Activated CD4-positive, alpha-beta memory T cell treated with anti-CD3 and anti-CD28 coated beads for 36 hours (primary cell): ENCODE measurements at regions not wholly inside any gene's neighbourhood (a gene's known extent, or its start where the extent isn't known, plus 50 kb on each side); places are given as distances from the start of the nearest gene placed in this dataset.
A peak's percentile ranks its signal among the peaks of the same experiment; 100 is the strongest.

ENCODE experiments used
- CTCF ChIA-PET: fragments of 350-600 bp; sonication (Branson Sonifier 250); formaldehyde crosslinking; loops from one replicate; lab custom pipeline; 2021; ENCODE audit warnings: antibody characterized with exemption, inconsistent platforms; lab: Charles Lee
- POLR2A ChIA-PET: fragments of 350-600 bp; sonication (Branson Sonifier 250); formaldehyde crosslinking; loops from one replicate; lab custom pipeline; 2021; ENCODE audit warnings: antibody characterized with exemption; lab: Charles Lee
- DNase-seq: peaks from one replicate; pipeline ENCODE4 v3.0.0-alpha.2; 2020
- H3K27ac Mint-ChIP-seq: one replicate; pipeline ENCODE4 v1.8.0; 2021; ENCODE audit warnings: mixed read lengths
- H3K27me3 Mint-ChIP-seq: one replicate; pipeline ENCODE4 v1.8.0; 2021; ENCODE audit warnings: mixed read lengths
- H3K36me3 Mint-ChIP-seq: one replicate; pipeline ENCODE4 v1.8.0; 2021; ENCODE audit warnings: mixed read lengths
- H3K4me1 Mint-ChIP-seq: one replicate; pipeline ENCODE4 v1.8.0; 2021; ENCODE audit warnings: low read depth, mixed read lengths
- H3K4me3 Mint-ChIP-seq: one replicate; pipeline ENCODE4 v1.8.0; 2021; ENCODE audit warnings: mild to moderate bottlenecking, mixed read lengths
- H3K9me3 Mint-ChIP-seq: one replicate; pipeline ENCODE4 v1.8.0; 2021; ENCODE audit warnings: mixed read lengths
- intact Hi-C: fragments of 100-400 bp; cut with micrococcal nuclease; formaldehyde crosslinking; loops from one replicate; pipeline ENCODE4 v1.15.1; 2023

GRCh38 chr10:129099992-129100391 lies 367.0 kb upstream of the MGMT start:
- no peak overlapping the region for H3K4me3 Mint-ChIP-seq
- CTCF ChIA-PET = no interaction called here
- POLR2A ChIA-PET = no interaction called here
- no peak for DNase-seq
- peaks cover 24% of the 10 kb centered on the region for H3K4me1 Mint-ChIP-seq
- H3K9me3 Mint-ChIP-seq = no peaks in the 10 kb centered on the region
- intact Hi-C loops = no loop called here
- H3K36me3 Mint-ChIP-seq = no peaks in the 10 kb centered on the region
- no peaks in the 10 kb centered on the region for H3K27me3 Mint-ChIP-seq
- no peak overlapping the region for H3K27ac Mint-ChIP-seq

DNA sequence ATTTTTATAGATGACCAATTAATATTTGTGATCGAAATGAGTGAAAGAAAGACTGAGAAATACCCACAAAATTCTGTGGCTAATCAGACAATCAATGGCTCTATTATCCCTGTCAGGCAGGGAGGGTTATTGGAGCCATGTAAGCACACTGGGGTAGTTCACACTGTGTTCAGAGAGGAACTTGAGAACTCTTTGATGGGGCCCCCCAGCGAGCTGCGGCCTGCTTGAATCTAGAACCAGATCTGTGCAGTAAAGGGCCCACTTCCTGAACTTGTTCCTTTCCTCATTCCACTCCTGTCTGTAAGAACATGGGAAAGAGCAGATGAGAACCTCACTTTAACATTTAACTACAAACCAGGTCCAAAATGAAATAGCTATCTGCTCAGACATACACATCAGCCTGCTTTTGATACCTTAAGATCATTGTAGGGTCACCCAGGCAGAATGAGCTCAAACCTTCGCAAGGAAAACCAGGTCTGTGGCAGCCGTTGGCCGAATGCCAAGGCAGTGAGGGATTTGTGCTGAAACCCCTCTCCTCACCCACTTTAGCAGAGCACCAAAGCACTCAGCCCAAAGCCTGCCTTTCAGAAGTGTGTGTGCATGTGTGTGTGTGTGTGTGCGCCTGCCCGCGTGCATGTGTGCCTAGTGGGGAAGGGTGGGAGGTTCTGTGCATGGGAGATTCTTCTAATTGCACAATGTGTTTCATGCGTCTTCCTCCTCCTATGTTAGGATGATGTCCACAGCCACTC lies 365.6 kb upstream of the MGMT start:
- CTCF ChIA-PET = no interaction called here

GRCh38 chr10:129102906-129103693 lies 363.9 kb upstream of the MGMT start:
- no peak for DNase-seq
- intact Hi-C loops = no loop called here
- no peaks in the 10 kb centered on the region for H3K9me3 Mint-ChIP-seq
- CTCF ChIA-PET = no interaction called here
- no peaks in the 10 kb centered on the region for H3K27me3 Mint-ChIP-seq
- no peaks in the 10 kb centered on the region for H3K36me3 Mint-ChIP-seq
- no peak overlapping the region for H3K4me3 Mint-ChIP-seq
- POLR2A ChIA-PET = no interaction called here
- peaks cover 34% of the 10 kb centered on the region for H3K4me1 Mint-ChIP-seq
- no peak overlapping the region for H3K27ac Mint-ChIP-seq

More for the DNA sequence above, 365.6 kb upstream of the MGMT start:
- no peaks in the 10 kb centered on the region for H3K27me3 Mint-ChIP-seq
- POLR2A ChIA-PET = no interaction called here
- H3K27ac Mint-ChIP-seq = no peak overlapping the region
- H3K4me1 Mint-ChIP-seq = peaks cover 34% of the 10 kb centered on the region
- H3K36me3 Mint-ChIP-seq = no peaks in the 10 kb centered on the region
- no peaks in the 10 kb centered on the region for H3K9me3 Mint-ChIP-seq
- no peak overlapping the region for H3K4me3 Mint-ChIP-seq
- no peak for DNase-seq
- intact Hi-C loops = no loop called here

DNA sequence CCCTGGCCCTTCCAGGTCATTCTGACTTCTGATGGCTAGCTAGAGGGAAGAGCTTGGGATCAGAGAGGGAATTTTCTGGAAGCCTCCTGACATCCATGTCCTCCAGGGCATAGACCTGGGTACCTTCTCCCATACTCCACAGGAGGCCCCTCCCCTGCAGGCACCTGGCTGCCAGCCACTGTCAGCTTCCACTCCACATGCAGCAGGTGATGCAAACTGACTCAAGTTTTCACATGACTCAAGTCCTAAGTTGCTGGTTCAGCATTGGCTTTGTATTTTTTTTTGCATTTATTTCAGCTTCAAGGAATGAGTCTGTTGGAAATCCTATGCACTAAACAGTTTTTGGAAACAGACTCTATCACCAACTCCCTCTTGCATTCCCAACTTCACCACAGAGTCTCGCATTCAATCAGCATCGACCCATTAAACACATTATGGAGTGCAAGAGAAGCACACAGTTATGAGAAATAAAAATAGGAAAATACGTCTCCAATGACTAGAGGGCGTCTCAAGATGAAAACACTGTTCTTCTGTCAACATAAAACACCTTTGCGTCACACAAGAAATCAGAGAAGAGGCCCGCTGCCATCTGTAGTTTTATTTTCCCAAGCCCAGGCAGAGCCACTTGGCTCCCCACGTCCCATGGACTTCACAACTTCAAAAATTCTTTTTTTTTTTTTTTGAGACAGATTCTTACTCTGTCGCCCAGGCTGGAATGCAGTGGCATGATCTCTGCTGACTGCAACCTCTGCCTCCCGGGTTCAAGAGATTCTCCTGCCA lies 362.6 kb upstream of the MGMT start:
- Mint-ChIP-seq H3K4me3 (no peak overlapping the region), H3K36me3 (no peaks in the 10 kb centered on the region), H3K9me3 (no peaks in the 10 kb centered on the region), H3K27me3 (no peaks in the 10 kb centered on the region), H3K4me1 (peaks cover 34% of the 10 kb centered on the region), H3K27ac (no peak overlapping the region)
- CTCF ChIA-PET = interaction anchor here (0.6 kb wide), 1 partner anchor 72 kb away, joined by 3 read pairs; no protein-coding TSS in a partner anchor
- peak; percentile 33 for DNase-seq
- POLR2A ChIA-PET = no interaction called here
- intact Hi-C loops = loop anchor here (2.0 kb wide), 1 partner anchor 68 kb away; no protein-coding TSS in a partner anchor

GRCh38 chr10:129105266-129105665 lies 361.8 kb upstream of the MGMT start:
- ChIA-PET CTCF (no interaction called here), POLR2A (no interaction called here)
- Mint-ChIP-seq H3K27me3 (no peaks in the 10 kb centered on the region), H3K9me3 (no peaks in the 10 kb centered on the region), H3K36me3 (no peaks in the 10 kb centered on the region), H3K4me3 (no peak overlapping the region), H3K4me1 (peaks cover 34% of the 10 kb centered on the region), H3K27ac (no peak overlapping the region)
- intact Hi-C loops = loop anchor here (2.0 kb wide), 1 partner anchor 68 kb away; no protein-coding TSS in a partner anchor
- DNase-seq = no peak

DNA sequence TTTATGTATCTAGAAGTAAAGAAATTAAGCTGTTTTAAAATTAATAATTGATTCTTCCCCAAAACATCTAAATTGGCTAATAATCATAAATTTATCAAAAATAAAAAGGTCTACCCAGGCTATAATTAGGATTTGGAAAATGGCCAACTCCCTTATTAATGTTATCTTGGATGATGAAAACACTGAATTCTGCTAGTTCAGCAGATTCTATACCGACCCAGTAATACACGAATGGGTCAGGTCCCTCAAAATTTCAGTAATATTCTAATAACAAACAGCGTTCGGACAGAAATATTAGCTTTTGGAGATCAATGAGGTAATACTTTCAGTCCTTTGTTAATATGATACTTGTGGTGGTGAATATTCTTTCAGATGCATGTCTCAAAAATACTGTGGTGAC lies 360.7 kb upstream of the MGMT start:
- ChIA-PET CTCF (no interaction called here), POLR2A (no interaction called here)
- Mint-ChIP-seq H3K36me3 (no peaks in the 10 kb centered on the region), H3K27me3 (no peaks in the 10 kb centered on the region), H3K27ac (no peak overlapping the region), H3K4me1 (peaks cover 34% of the 10 kb centered on the region), H3K4me3 (no peak overlapping the region), H3K9me3 (no peaks in the 10 kb centered on the region)
- intact Hi-C loops = no loop called here
- DNase-seq = no peak

GRCh38 chr10:129107525-129107924 lies 359.5 kb upstream of the MGMT start:
- intact Hi-C loops = no loop called here
- no peaks in the 10 kb centered on the region for H3K36me3 Mint-ChIP-seq
- DNase-seq = no peak
- no peak overlapping the region for H3K4me3 Mint-ChIP-seq
- CTCF ChIA-PET = no interaction called here
- no peak overlapping the region for H3K27ac Mint-ChIP-seq
- no peaks in the 10 kb centered on the region for H3K9me3 Mint-ChIP-seq
- H3K27me3 Mint-ChIP-seq = no peaks in the 10 kb centered on the region
- POLR2A ChIA-PET = no interaction called here
- peaks cover 27% of the 10 kb centered on the region for H3K4me1 Mint-ChIP-seq

DNA sequence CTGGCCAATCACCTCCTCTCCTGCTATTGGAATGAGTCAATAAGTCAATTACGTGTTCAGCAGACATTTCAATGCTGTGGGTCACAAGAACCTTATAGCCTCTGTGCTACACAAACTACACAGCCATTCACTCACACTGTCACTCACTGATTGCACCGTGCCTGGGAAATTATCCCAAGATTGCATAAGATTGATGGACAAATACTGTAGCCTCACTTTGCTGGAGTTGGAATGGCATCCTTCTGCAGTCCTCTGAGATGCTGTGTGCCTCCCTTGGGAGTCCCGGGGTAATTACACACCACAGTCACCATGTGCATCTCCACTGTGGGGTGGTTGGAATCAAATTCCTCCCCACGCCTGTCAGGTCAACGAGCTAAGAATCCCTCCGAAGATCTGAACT lies 358.7 kb upstream of the MGMT start:
- no peak overlapping the region for H3K27ac Mint-ChIP-seq

GRCh38 chr10:129108994-129109393 lies 358.0 kb upstream of the MGMT start:
- no peaks in the 10 kb centered on the region for H3K9me3 Mint-ChIP-seq
- intact Hi-C loops = no loop called here
- CTCF ChIA-PET = no interaction called here
- no peak overlapping the region for H3K27ac Mint-ChIP-seq
- no peak for DNase-seq
- H3K4me3 Mint-ChIP-seq = no peak overlapping the region
- POLR2A ChIA-PET = no interaction called here
- H3K4me1 Mint-ChIP-seq = peaks cover 18% of the 10 kb centered on the region
- H3K27me3 Mint-ChIP-seq = no peaks in the 10 kb centered on the region
- no peaks in the 10 kb centered on the region for H3K36me3 Mint-ChIP-seq

More for the DNA sequence above, 358.7 kb upstream of the MGMT start:
- Mint-ChIP-seq H3K4me3 (no peak overlapping the region), H3K9me3 (no peaks in the 10 kb centered on the region), H3K36me3 (no peaks in the 10 kb centered on the region), H3K27me3 (no peaks in the 10 kb centered on the region), H3K4me1 (peaks cover 20% of the 10 kb centered on the region)
- intact Hi-C loops = no loop called here
- no peak for DNase-seq
- ChIA-PET POLR2A (no interaction called here), CTCF (no interaction called here)

DNA sequence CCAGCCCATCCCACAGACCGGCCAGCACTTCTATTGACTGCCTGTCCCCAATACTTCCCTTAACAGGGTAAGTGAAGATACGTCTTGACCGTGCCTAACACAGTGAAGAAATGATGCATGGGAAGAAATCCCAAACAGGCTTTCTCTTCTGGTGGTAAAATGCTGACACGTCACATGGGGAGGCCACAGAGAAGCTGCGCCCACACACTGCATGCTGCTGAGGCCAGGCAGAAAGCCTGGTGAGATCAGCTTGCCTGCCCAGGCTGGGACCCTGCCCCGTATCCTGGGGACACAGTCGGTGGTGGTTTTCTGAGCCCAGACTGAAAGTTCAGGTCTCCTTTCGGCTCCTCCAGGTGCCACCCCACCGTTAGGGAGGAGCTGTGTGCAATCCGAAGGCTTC lies 356.3 kb upstream of the MGMT start:
- H3K27ac Mint-ChIP-seq = no peak overlapping the region
- no peaks in the 10 kb centered on the region for H3K36me3 Mint-ChIP-seq
- DNase-seq = no peak
- ChIA-PET CTCF (no interaction called here), POLR2A (no interaction called here)
- H3K4me1 Mint-ChIP-seq = peaks cover 2% of the 10 kb centered on the region
- intact Hi-C loops = no loop called here
- H3K4me3 Mint-ChIP-seq = no peak overlapping the region
- H3K9me3 Mint-ChIP-seq = no peaks in the 10 kb centered on the region
- H3K27me3 Mint-ChIP-seq = no peaks in the 10 kb centered on the region

DNA sequence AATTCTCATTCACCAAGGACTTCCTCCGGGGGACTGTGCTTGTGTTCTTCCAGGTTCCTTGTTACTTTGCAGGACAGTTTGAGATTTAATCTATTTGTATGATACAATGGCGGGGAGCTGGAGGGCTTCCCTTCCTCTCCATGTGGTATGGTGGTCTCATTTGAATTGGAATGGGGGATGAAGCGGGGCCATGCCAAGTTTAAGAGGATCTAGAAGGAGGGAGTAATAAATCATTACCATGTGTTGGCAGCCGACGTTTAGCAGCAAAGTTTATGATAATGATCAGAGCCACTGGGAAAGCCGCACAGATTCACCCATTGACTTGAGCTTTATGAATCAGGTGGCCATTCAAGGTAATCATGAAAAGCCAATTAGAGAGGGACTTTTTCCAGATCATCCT lies 355.1 kb upstream of the MGMT start:
- intact Hi-C loops = no loop called here
- CTCF ChIA-PET = no interaction called here
- DNase-seq = no peak
- POLR2A ChIA-PET = no interaction called here
- no peaks in the 10 kb centered on the region for H3K27me3 Mint-ChIP-seq
- no peaks in the 10 kb centered on the region for H3K36me3 Mint-ChIP-seq
- no peak overlapping the region for H3K4me3 Mint-ChIP-seq
- H3K9me3 Mint-ChIP-seq = no peaks in the 10 kb centered on the region
- H3K27ac Mint-ChIP-seq = no peak overlapping the region
- no peaks in the 10 kb centered on the region for H3K4me1 Mint-ChIP-seq

DNA sequence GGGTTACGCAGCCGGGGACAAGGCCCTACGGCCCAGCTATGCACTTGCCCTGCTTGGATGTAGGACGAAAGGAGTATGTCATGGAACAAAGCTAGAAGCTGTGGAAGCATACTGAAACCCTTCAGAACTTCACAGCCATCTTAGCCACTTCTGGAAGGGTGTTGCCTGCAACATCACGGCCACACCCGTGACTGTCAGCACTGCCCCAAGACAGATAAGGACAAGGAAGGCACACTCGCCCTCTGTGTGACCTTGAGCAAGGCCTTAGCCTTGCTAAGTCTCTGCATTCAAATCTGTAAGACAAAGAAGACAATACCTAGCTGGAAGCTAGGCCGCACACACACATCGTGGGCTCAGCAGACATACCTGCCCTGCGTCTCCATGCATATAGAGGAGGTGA lies 352.5 kb upstream of the MGMT start:
- Mint-ChIP-seq H3K4me3 (no peak overlapping the region), H3K4me1 (no peaks in the 10 kb centered on the region), H3K27me3 (no peaks in the 10 kb centered on the region), H3K9me3 (no peaks in the 10 kb centered on the region), H3K36me3 (no peaks in the 10 kb centered on the region), H3K27ac (no peak overlapping the region)
- DNase-seq = no peak
- CTCF ChIA-PET = no interaction called here
- POLR2A ChIA-PET = no interaction called here
- intact Hi-C loops = no loop called here
